GM23248 (cell line): ENCODE measurements at regions not wholly inside any gene's neighbourhood (a gene's known extent, or its start where the extent isn't known, plus 50 kb on each side); places are given as distances from the start of the nearest gene placed in this dataset.

Source experiments
- DNase-seq: peaks from one replicate; pipeline ENCODE4 v3.0.0-alpha.2; 2015
- H2AFZ ChIP-seq: fragments of 200-600 bp; sonication (generic); 2 replicates; pipeline ENCODE4 v1.6.1; 2016; ENCODE audit warnings: antibody characterized with exemption
- H3F3A ChIP-seq: fragments of 200-600 bp; sonication (generic); 2 replicates; pipeline ENCODE4 v1.6.1; 2016; ENCODE audit warnings: mild to moderate bottlenecking, antibody characterized with exemption, mixed run types; ENCODE audit not compliant: insufficient read depth
- H3K27ac ChIP-seq: fragments of 200-600 bp; sonication (generic); 2 replicates; pipeline ENCODE4 v1.5.1; 2016; ENCODE audit warnings: mild to moderate bottlenecking
- H3K27me3 ChIP-seq: fragments of 200-600 bp; sonication (generic); replicated peaks from 2 replicates; pipeline ENCODE4 v1.6.1; 2016; ENCODE audit warnings: mild to moderate bottlenecking; ENCODE audit not compliant: insufficient read depth
- H3K36me3 ChIP-seq: fragments of 200-600 bp; sonication (generic); 2 replicates; pipeline ENCODE4 v1.6.1; 2016; ENCODE audit warnings: low read depth, mild to moderate bottlenecking
- H3K4me1 ChIP-seq: fragments of 200-600 bp; sonication (generic); 2 replicates; pipeline ENCODE4 v1.6.1; 2016; ENCODE audit warnings: mild to moderate bottlenecking; ENCODE audit not compliant: insufficient read depth
- H3K4me2 ChIP-seq: fragments of 200-600 bp; sonication (generic); one replicate; pipeline ENCODE4 v1.6.1; 2016; ENCODE audit warnings: mild to moderate bottlenecking; ENCODE audit not compliant: unreplicated experiment
- H3K4me3 ChIP-seq: fragments of 200-600 bp; sonication (generic); 2 replicates; pipeline ENCODE4 v1.5.1; 2016; ENCODE audit warnings: mild to moderate bottlenecking
- H3K79me2 ChIP-seq: fragments of 200-600 bp; sonication (generic); 2 replicates; pipeline ENCODE4 v1.6.1; 2016; ENCODE audit warnings: mild to moderate bottlenecking; ENCODE audit not compliant: insufficient read depth
- H3K9ac ChIP-seq: fragments of 200-600 bp; sonication (generic); 2 replicates; pipeline ENCODE4 v1.6.1; 2016; ENCODE audit warnings: mild to moderate bottlenecking
- H3K9me2 ChIP-seq: fragments of 200-600 bp; sonication (generic); 2 replicates; pipeline ENCODE4 v1.6.1; 2016; ENCODE audit warnings: mixed run types, mild to moderate bottlenecking, moderate library complexity; ENCODE audit not compliant: insufficient read depth
- H3K9me3 ChIP-seq: fragments of 200-600 bp; sonication (generic); one replicate; pipeline ENCODE4 v1.6.1; 2017; ENCODE audit warnings: low read depth
- H4K20me1 ChIP-seq: fragments of 200-600 bp; sonication (generic); 2 replicates; pipeline ENCODE4 v1.6.0; 2016; ENCODE audit not compliant: insufficient read depth
- EZH2 ChIP-seq: fragments of 200-600 bp; sonication (generic); IDR thresholded peaks from 2 replicates; pipeline ENCODE4 v1.6.1; 2018; ENCODE audit warnings: antibody characterized with exemption, mild to moderate bottlenecking; ENCODE audit not compliant: insufficient read depth, poor library complexity, severe bottlenecking
- EZH2phosphoT487 ChIP-seq: fragments of 200-600 bp; sonication (generic); IDR thresholded peaks from 2 replicates; pipeline ENCODE4 v1.6.1; 2018; ENCODE audit warnings: antibody characterized with exemption, moderate library complexity, mild to moderate bottlenecking, low read depth; ENCODE audit not compliant: insufficient read depth
- WGBS, 2 experiments: methylation state at CpG; one replicate each; pipeline ENCODE4 v1.1.6; 2015 to 2017; ENCODE audit warnings: low lambda C conversion rate in 2 of 2, low coverage in 1 of 2; ENCODE audit errors: missing lambda C conversion rate in 2 of 2; 5-methylcytosine and 5-hydroxymethylcytosine counted together
- in situ Hi-C: fragments of 300-500 bp; cut with MboI; formaldehyde crosslinking; loops from 2 replicates; pipeline ENCODE4 v1.15.0; 2020

DNA sequence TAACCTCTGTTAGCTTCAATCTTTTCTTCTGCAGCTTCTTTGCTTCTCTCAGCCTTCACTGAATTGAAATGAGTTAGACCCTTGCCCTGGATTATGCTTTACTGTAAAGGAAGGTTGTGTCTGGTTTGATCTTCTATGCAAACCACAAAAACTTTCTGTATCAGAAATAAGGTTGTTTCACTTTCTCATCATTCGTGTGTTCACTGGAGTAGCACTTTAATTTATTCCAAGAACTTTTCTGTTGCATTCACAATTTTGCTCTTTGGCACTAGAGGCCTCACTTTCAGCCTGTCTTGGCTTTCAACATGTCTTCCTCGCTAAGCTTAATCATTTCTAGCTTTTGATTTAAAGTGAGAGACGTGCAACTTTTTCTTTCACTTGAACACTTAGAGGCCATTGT is 365.3 kb downstream of the TDRD15 start:
- H3K79me2 ChIP-seq, result no peaks in the 10 kb centered on the region
- H3K9me3 ChIP-seq, result no peaks in the 10 kb centered on the region
- H3K4me1 ChIP-seq, result no peaks in the 10 kb centered on the region
- H3K4me3 ChIP-seq, result no peak overlapping the region
- 19% methylated on average over 3 of the region's 3 CpGs for WGBS, 2 experiments
- H3K36me3 ChIP-seq, result no peaks in the 10 kb centered on the region
- no peaks in the 10 kb centered on the region for H3K9me2 ChIP-seq
- TF ChIP-seq EZH2 (no peak), EZH2phosphoT487 (no peak)
- no peaks in the 10 kb centered on the region for H3K27me3 ChIP-seq
- DNase-seq, result no peak
- no peak overlapping the region for H3K9ac ChIP-seq
- in situ Hi-C loops, result no loop called here
- H3K4me2 ChIP-seq, result no peak overlapping the region
- no peak overlapping the region for H3K27ac ChIP-seq
- no peaks in the 10 kb centered on the region for H3F3A ChIP-seq
- no peaks in the 10 kb centered on the region for H4K20me1 ChIP-seq
- H2AFZ ChIP-seq, result no peak overlapping the region

DNA sequence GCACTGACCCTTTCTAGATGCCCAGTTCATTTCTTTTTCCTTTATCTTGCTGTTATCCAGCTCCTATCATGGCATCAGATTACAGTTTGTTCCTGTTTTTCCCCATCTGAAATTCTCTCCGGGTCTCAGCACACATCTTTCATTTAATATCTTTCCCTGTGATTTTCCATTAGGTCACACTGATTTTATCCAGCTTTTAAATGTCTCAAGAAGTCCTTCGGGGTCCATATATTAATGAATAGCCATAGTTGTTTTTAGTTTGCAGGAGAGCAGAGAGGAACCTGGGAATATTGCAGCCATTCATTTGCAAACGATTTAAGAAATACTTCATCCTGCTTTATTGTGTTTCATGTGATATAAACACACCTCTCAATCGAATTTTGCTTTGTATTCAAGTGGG is 374.2 kb downstream of the TDRD15 start:
- no peaks in the 10 kb centered on the region for H3K36me3 ChIP-seq
- H3F3A ChIP-seq, result no peaks in the 10 kb centered on the region
- H4K20me1 ChIP-seq, result no peaks in the 10 kb centered on the region
- no peaks in the 10 kb centered on the region for H3K27me3 ChIP-seq
- no peak overlapping the region for H3K4me2 ChIP-seq
- no peaks in the 10 kb centered on the region for H3K9me2 ChIP-seq
- no peak for TF ChIP-seq EZH2phosphoT487
- TF ChIP-seq EZH2, result no peak
- no peaks in the 10 kb centered on the region for H3K9me3 ChIP-seq
- 1 to 2% methylated on average over 4 of the region's 4 CpGs for WGBS, 2 experiments
- H3K9ac ChIP-seq, result no peak overlapping the region
- H3K4me3 ChIP-seq, result no peak overlapping the region
- H3K4me1 ChIP-seq, result no peaks in the 10 kb centered on the region
- no peak overlapping the region for H3K27ac ChIP-seq
- H2AFZ ChIP-seq, result no peak overlapping the region
- in situ Hi-C loops, result no loop called here
- H3K79me2 ChIP-seq, result no peaks in the 10 kb centered on the region
- no peak for DNase-seq

DNA sequence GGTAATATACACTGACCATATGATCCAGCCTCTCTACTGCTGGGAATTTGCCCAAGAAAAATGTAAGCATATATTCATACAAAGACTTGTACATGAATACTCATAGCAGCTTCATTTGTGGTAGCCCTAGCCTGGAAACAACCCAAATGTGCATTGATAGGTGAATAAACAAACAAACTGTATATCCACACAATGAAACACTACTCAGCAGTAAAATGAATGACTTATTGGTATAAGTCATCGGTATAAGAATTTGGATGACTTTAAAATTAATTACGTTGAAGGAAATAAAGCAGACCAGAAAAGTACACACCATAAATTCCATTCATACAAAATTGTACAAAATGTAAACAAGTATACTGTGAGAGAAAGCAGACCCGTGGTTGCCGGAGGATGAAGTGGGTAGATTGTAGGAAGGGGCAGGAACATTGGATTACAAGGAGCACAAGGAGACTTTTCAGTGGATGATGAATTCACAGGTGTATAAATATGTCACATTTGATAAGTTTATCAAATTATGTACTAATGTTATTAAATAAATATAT is 376.7 kb downstream of the TDRD15 start:
- Histone ChIP-seq H3K27ac (no peak overlapping the region), H3K9ac (no peak overlapping the region), H3K9me3 (no peaks in the 10 kb centered on the region), H3K9me2 (no peaks in the 10 kb centered on the region), H4K20me1 (no peaks in the 10 kb centered on the region), H3K36me3 (no peaks in the 10 kb centered on the region), H3K79me2 (no peaks in the 10 kb centered on the region), H2AFZ (no peak overlapping the region), H3K4me1 (no peaks in the 10 kb centered on the region), H3K4me2 (no peak overlapping the region), H3K4me3 (no peak overlapping the region), H3K27me3 (no peaks in the 10 kb centered on the region), H3F3A (no peaks in the 10 kb centered on the region)
- WGBS, 2 experiments, result 37 to 40% methylated on average over 4 of the region's 4 CpGs
- in situ Hi-C loops, result no loop called here
- TF ChIP-seq EZH2 (no peak), EZH2phosphoT487 (no peak)
- no peak for DNase-seq

DNA sequence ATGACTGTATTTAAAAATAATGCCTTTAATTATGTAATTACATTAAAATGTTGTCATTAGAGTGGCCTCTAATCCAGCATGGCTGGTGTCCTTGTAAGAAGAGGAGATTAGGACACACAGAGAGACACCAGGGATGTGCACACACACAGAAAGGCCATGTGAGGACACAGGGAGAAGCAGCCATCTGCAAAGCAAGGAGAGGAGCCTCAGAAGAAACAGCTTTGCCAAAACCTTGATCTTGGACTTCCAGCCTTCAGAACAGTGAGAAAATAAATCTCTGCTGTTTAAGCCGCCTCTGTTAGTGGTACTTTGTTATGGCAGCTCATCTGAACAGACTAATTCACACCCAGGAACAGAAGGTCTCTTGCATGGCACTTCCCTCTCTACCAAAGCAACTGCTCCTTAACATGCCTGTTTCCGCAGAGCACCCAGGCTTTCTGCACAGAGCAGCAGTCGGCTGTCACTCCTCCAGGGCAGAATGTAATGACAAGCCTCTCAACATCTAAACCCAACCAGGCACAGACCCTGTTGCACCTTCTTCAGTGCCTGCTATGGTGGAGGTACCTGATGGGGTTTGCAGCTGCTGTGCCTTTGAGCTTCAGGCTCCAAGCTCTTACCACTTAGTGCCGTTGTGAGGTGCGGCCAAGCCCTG is 377.7 kb downstream of the TDRD15 start:
- Histone ChIP-seq H3F3A (no peaks in the 10 kb centered on the region), H2AFZ (no peak overlapping the region), H3K4me3 (no peak overlapping the region), H3K36me3 (no peaks in the 10 kb centered on the region), H3K9ac (no peak overlapping the region), H3K9me2 (no peaks in the 10 kb centered on the region), H3K27ac (no peak overlapping the region), H4K20me1 (no peaks in the 10 kb centered on the region), H3K79me2 (no peaks in the 10 kb centered on the region), H3K27me3 (no peaks in the 10 kb centered on the region), H3K4me2 (no peak overlapping the region), H3K9me3 (no peaks in the 10 kb centered on the region), H3K4me1 (no peaks in the 10 kb centered on the region)
- DNase-seq, result no peak
- in situ Hi-C loops, result no loop called here
- WGBS, 2 experiments, result 22 to 29% methylated on average over 5 of the region's 5 CpGs
- TF ChIP-seq EZH2phosphoT487 (no peak), EZH2 (no peak)
